HS-27A (cell line): ENCODE measurements at regions not wholly inside any gene's neighbourhood (a gene's known extent, or its start where the extent isn't known, plus 50 kb on each side); places are given as distances from the start of the nearest gene placed in this dataset.
"Not testable (repeated sequence)": the region's sequence is repeated elsewhere in the genome, so short reads cannot be mapped to it uniquely, and the experiment has no call there.

ENCODE experiments used
- DNase-seq: peaks from one replicate; pipeline ENCODE4 v3.0.0-alpha.2; 2012; ENCODE audit warnings: low read depth, missing footprints

DNA sequence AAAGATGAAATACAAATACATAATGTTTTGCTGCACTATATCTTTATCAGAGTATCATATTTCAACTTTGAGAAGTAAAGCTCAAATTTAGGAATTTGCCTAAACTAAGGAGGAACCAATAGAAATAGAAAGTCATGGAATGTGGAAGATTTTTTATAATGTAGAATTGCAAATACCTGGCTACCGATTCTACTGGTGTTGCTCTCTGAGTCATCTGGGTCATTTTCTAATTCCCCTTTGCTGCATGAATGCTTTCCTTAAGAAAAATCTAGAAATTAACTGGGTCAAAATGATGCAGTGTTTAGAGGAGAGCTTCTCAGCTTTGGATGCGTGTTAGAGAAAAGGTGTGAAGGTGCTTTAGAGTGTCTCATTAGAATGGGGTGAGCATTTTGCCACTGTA lies 568.9 kb upstream of the ANKRD30A start:
- no peak for DNase-seq

DNA sequence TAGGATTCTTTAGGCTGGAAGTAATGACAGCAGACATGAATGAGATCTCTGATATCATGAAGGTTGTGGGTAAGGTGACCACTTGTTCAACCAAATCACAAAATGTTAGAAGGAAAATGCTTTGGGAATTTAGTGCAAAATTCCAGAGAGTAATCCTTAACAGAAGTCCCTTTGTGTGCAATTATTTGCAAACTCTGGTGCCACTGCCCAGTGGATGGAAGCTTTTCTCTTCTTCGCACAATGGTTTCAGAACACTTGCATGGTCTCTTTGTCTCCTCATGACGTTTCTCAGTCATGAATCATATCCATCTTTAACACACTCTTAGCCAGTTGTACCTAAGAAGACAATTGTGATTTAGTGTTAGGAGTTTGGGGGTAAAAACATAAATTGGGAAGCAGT lies 570.4 kb upstream of the ANKRD30A start:
- DNase-seq: no peak

DNA sequence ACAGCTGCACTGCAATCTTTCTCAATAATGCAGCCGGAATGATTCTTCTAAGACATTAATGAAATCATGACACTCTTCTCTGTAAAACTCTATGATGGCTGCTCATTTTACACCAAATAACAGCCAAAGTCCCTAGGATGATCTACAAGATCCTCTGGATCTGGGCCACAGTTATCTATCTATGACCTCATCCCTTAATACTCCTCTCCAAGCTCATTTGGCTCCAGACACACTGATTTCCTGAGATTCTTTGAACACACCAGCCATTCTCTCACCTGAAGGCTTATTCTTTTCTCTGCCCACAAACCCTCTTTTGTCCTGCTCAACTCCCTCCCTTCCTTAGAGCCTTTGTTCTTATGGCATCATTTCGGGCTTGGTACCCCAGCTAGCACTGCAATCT lies 577.4 kb upstream of the ANKRD30A start:
- DNase-seq: no peak

DNA sequence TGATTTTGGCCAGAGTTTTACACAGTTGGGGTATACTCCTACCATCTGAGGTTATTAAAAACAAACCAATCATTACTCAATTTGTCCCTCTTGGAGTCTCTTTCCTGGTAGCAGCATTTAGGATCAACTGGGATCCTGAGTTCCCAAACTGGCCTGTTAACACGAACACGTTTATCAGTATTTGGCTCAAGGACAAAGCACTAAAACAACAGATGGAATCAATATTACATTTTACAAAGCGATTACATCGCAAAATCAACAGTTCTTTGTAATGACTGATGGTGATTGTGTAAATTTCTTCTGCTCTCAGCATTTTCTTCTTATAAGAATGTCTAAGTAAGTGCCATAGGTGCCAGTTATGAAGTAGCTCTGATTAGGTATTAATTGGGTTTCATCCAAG lies 582.9 kb upstream of the ANKRD30A start:
- no peak for DNase-seq

DNA sequence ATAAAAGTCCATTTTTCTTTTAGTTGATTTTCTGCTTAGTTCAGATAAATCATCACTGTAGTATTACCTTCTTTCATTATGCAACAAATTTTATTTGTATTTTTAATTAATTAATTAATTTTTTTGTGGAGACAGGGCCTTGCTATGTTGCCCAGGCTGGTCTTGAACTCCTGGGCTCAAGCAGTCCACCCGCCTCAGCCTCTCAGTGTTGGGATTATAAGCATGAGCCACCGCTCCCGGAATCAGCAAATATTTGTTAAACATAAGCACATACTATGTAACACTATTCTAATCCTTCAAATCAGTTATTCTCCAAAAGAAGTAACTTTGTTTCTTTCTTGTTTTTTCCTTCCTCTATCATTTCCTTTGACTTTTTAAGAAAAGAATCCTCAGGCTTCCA lies 584.8 kb upstream of the ANKRD30A start:
- DNase-seq: no peak

DNA sequence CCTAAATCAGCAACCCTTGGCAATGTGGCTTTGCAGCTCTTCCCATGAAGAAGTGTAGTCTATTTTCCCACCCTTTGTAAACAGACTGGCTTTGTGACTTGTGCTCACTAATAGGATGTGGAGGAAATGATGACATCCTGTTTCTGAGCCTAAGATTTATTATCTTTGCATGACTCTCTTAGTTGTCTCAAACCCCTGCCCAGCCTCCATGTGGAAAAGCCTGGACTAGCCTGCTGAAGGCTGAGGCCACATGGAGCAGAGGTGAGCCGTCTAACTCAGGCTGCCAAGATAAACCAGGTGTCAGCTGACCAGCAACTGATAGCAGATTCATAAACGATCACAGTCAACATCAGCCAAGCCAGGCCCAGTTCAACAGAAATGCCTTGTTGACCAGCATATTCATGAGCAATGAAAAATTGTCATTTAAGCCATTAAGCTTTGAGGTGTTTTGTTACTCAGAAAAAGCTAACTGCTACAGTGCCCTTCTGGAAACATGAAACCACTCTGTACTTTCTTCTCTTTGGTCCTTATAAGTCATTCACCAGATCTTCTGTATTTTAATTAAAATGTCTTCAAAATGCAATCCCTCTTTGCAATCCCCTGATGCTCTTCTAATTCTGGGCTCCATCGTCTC lies 586.3 kb upstream of the ANKRD30A start:
- DNase-seq: no peak

DNA sequence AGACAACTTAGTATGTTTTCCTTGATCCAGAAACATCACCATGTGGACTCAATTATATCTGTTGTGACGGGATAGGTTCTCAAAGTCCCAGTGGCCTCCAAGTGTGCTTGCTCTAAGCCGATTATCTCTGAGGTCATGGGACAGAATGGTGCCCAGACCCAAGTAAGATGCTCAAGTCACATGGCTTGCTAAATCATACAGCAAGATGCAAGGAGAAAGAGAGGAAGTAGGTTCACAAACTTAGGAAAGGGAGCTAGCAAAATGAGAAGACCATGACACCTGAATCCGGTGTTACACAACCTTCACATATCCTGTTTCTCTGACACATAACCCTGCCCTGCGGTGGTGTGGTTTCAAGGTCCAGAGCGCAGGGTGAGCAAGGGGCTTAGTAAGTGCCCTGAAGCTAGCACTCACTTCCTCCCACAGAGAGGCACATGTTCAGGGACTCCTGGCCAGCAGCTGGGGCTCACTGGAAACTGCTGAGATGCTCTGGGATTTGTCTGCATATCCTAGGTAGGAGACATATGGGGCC lies 590.9 kb upstream of the ANKRD30A start:
- DNase-seq: peak; percentile 8

DNA sequence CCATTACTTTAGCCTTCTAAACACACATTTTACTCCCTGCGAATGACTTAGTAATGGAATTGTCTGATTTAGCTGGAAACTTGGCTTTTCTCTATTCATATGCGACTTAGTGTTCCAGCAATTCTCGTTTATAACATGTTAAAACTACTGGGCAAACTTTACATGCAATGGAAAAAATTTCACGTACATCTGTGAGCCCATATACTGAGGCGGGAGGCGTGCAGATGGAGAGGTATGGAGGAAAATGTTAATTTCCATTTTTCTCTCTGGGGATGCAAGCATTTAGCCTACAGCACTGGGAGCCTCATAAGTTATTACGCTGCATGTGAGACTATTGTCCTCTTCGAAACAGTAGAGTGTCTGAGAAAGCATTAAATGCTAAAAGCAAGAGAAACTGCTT lies 591.5 kb upstream of the ANKRD30A start:
- no peak for DNase-seq

DNA sequence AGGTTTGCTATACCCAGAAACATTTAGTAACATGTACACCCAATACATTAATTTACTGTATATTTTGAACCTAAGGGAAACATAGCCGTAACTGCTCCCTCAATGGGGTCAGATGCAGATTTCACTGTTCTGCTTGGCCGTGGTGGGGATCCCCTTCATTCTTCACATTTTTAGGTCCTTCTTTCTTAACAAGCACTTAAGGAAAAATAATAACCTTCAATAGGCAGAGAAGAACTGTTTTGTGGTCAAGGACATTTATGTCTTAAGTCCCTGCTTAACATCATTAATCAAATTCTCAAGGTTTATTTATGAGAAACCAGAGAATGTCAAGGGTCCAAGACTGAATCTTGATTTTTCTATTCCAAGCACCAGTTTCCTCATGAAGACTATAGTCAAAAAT lies 592.1 kb upstream of the ANKRD30A start:
- DNase-seq: no peak

DNA sequence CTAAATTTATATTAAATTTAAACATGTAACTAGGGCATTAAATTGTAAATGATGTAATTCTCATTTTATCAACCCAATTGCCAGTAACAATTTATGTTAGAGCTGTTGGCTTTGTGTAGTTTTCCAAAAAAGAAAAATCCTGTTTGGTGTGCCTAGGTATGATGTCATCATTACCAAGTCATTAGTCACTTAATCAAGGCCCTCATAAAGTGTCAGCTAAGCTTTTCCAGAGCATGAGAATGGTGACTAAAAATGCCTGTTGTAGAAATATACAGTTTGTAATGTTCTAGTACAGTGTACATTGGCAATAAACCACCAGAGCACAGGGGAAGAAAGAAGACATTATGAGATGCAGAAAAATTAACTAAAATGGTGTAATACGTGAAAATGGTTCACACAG lies 593.8 kb upstream of the ANKRD30A start:
- no peak for DNase-seq

DNA sequence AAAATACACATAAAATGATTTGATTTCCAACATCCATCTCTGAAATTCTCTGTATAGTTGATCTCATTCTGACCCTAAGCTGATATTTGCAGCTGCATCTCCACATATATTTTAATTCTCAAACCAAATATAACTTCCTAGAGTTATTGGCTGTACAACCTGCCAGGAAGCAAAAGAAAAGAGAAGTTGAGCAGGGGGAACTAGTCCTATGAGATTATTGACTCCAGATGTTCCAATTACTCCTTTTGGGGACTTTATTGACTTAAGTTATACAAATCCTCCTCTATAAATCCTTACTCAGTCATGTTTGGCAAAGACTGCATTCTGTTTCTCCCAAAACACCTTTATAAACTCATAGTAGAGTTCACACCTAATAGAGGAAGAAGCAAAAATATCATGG lies 599.4 kb upstream of the ANKRD30A start:
- no peak for DNase-seq

DNA sequence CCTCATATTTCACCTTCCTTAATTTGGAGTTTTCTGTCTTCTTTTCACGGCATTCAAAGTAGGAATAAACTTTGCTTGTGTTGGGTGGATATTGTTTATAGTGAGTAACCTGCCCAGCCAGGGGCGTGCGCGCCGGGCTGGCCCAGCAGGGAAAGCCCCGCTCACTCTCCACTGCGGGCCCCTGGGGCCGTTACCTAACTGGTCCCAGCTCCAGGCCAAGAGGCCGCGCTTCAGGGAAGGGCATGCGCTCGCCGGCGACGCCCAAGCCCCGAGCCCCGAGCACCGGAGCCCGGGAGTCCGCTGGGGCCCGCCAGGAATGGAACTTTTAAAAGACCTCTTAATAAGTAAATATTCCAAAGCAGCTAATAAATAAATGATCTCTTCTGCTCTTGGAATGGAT lies 601.3 kb upstream of the ANKRD30A start:
- not testable (repeated sequence) for DNase-seq

DNA sequence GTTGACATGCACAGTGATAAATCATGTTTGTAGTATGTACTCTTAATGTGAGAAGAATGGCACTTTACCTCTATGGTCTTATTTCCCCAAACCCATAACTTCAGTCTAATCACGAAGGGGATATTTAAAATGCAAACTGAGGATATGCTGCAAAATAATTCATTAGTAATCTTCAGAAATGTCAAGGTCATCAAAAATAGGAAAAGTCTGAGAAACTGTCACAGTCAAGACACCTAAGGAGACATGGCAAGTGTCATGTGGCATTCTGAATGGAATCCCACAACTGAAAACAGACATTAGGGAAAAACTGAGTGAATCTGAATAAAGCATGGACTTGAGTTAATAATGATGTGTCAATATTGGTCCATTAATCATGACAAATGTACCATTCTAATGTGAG lies 605.5 kb upstream of the ANKRD30A start:
- DNase-seq: no peak

DNA sequence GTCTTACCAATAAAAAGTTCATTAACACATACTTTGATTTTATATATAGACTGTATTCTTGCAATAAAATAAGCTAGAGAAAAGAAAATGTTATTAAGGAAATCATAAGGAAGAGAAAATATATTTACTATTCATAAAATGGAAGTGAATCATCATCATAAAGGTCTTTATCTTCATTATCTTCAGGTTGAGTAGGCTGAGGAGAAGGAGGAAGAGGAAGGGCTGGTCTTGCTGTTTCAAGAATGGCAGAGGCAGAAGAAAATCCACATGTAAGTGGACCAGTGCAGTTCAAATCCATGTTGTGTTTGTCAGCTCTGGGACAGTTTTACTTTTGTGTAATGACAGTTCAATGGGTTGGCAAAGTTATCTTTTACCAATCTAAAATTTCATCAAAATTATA lies 609.1 kb upstream of the ANKRD30A start:
- DNase-seq: no peak

DNA sequence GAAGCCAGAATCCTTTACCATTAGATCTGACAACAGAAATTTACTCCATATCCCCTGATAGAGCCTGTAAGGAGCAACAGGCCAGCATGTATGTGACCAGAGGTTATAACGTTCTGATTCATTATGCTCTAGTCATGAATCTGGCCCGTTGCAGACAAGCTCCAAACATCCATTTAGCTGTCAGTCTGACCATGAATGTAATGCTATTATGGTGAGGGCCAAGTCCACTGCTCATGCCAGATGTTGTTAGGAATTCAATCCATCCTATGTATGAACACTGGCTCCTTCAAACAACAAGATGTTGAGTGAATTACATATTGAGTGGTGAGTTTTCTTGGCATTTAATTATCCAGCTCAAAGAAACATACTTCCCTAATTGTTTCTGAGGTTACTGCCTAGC lies 610.1 kb upstream of the ANKRD30A start:
- DNase-seq: no peak

DNA sequence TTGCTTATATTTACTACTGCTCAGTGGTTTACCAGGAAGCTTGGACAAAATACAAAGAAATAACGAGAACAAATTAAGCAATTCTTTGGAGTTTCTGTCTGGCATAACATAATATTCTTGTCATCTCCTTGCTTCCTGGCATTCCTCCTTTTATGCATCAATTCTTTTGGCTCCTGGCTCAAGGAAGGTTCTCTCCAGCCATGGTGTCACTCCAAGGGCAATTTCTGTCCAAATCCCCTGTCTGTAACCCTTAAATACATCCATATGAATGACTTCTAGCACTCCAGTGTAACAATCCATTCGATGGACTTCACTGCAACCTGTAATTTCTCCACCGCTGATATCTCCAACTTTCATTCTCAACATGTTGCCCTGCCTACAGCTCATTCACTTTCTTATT lies 617.7 kb upstream of the ANKRD30A start:
- DNase-seq: no peak

DNA sequence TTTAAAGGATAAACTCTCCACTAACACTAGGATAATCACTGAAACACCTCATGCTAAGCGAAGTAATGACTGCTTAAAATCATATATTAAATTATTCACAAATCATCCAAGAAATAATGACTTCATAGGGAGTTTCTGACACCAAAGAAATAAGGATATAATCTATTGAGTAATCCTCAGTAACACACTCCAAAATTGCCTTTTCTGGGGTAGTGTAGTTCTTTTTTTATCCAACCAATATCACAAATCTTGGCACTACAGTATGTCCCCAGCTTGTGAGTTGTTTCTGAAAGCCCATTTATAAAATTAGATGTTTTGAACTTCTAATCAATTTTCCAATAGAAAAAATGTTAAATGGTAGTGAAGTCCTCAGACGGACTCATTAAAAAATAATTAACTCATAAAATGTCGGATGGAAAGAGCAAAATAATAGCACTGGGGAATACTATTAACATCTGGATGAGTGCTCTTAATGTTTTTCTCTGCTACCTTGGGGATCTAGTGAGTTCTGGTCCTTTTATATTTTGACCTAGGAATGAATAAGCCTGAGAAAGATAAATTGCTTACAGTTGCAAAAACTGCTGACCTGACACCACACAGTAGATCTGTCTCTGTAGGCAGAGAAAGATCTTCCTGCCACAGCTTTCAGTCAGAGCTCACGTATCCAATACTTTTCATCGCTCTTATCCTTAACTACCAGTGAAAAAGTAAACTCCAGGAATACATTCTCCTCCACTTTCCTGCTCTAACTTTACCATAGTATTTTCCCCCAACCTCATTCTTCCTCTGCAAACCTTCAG lies 618.5 kb upstream of the ANKRD30A start:
- DNase-seq: no peak

DNA sequence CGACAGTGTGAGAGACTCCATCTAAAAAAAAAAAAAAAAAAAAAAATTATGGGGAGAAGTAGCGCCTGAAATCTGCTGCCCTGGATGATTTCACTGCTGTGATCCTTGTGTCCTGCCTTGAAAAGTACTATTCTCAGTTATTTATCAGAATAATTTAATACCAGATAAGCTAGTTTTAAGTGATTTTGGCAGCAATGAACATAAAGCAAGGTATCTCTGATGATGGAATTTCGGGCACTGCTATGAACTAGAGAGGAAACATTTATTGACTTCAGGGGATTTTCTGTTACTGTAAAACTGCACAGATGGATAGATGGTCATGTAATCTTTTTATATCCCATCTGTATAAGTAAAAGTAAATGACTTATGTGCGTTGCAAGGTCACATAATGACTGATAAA lies 619.1 kb upstream of the ANKRD30A start:
- DNase-seq: no peak

DNA sequence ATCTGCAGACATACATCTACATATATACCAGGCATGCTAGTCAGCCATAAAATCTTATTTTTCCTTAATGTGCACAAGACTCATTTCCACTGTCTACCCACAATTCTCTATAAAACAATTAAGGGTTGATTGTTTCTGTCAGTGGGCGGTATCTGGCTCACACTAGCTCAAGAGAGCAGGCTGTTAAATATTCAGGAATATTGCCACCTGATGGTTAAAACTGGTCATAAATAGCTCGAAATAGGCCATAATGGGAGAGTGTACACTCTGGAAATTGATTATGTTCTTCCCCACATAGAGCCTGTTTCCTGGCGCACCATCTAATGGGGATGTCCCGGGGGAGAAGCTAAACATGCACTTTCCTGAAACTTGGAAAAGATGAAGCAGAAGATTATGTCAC lies 620.6 kb upstream of the ANKRD30A start:
- DNase-seq: no peak

DNA sequence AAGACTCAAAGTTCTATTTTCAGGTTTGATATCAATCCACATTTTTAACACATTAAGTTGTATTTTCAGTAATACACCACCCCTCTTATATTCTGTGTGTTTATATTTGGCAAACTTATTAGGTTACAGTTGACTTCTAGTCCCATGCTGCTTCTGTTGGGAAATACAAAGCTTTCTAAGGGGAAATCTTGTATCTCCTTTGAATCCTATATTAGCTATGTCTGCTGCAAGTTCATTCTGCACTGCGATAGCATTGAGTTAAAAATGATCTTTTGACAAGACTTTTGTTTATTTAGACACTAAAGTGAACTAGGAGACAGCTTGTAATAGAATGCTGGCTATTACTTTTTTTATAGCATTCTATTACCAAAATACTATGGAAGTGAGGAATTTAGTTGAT lies 625.1 kb upstream of the ANKRD30A start:
- DNase-seq: no peak

DNA sequence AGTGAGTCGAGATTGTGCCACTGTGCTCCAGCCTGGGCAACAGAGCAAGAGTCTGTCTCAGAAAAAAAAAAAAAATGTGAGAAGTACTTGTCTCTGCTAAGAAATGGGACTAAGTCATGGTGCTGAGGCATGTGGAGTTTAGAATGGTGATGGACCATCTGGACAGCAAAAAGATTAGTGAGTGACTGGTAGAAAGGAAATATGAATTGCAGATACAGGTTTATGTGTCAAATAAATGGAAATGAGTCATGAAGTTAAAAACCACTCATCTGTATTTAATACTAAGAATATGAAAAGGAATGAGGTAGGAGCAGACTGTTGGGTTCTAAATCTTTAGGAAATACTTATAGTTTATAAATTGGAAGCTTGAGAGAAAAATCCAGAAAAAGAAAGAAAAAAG lies 625.7 kb upstream of the ANKRD30A start:
- DNase-seq: no peak

DNA sequence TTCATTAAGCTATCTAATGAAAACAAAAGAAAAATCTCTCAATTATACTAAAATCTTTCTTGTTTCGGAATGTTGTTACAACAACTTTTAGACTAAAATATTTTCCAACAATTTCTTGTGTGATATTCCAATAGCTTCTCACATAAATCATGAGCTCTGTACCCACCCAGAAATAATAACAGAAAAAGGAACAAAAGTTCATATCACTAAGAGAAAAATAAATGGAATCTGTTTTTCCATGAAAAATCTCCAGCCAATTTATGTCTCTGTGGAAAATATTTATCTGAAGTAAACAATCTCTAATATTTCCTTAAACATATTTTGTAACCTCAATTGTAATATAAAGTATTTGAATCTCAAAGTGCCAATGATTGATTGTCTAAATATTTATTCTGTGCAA lies 628.6 kb upstream of the ANKRD30A start:
- no peak for DNase-seq

DNA sequence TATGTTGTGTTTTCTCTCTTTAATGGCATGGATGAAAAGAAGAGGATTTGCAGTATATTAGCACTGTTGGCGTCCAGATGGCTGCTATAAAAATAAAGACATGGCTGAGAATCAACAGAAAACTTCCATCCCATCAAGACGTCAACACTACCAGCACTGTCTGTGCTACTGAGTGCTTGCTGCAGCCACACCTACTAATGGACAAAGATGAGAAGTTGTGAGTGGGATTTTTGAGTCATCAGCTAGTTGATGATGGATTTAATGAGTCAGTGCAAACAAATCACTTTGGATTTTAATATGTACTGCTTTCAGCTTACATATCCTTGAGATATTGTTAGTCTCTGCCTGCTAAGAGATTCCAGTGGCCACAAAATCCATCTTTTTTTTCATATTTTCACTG lies 631.0 kb upstream of the ANKRD30A start:
- no peak for DNase-seq

DNA sequence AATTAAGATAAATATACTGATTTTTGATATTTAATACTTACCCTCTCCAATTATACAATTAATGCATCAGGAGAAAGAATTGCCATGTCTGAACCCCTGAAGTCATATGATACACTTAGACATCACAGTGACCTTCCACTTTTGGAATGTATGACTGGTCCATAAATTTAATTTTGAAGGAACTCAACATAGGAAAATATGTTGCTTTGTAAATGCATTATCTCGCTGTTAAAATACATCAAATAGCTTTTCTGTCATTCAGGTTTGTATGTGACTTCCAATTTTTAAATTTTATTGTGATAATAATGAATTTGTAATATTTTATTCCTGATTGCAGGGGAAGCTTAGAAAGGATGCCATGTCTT lies 631.9 kb upstream of the ANKRD30A start:
- DNase-seq: peak; percentile 30
